H1 (cell line): ENCODE measurements at regions not wholly inside any gene's neighbourhood (a gene's known extent, or its start where the extent isn't known, plus 50 kb on each side); places are given as distances from the start of the nearest gene placed in this dataset.

Source experiments
- CHD2 ChIP-seq: IDR thresholded peaks from 2 replicates; pipeline ENCODE4 v1.6.1; 2012; ENCODE audit warnings: low read length, improper control_type of control experiment
- CTBP2 ChIP-seq: IDR thresholded peaks from 2 replicates; pipeline ENCODE4 v1.7.0; 2011; ENCODE audit warnings: borderline replicate concordance, mild to moderate bottlenecking, moderate library complexity, mixed read lengths, low read length; ENCODE audit not compliant: insufficient read depth, insufficient read length
- GABPA ChIP-seq: IDR thresholded peaks from 2 replicates; pipeline ENCODE4 v1.6.1; 2011; ENCODE audit warnings: mild to moderate bottlenecking, low read length, moderate library complexity, borderline replicate concordance; ENCODE audit not compliant: insufficient read depth
- RFX5 ChIP-seq: IDR thresholded peaks from 2 replicates; pipeline ENCODE4 v1.6.1; 2011; ENCODE audit warnings: low read depth, low read length, improper control_type of control experiment, borderline replicate concordance
- SIN3A ChIP-seq, 2 experiments: IDR thresholded peaks in 1 of 2; conservative IDR thresholded peaks in 1 of 2; 2 replicates each; pipeline ENCODE4 v1.6.1; 2011 to 2012; ENCODE audit warnings: low read length in 2 of 2, improper control_type of control experiment in 1 of 2, low read depth in 1 of 2, mild to moderate bottlenecking in 1 of 2
- SP4 ChIP-seq: IDR thresholded peaks from 2 replicates; pipeline ENCODE4 v1.6.1; 2012; ENCODE audit warnings: low read length, inconsistent platforms
- SRF ChIP-seq: IDR thresholded peaks from 2 replicates; pipeline ENCODE4 v1.6.1; 2011; ENCODE audit warnings: mild to moderate bottlenecking, low read depth, low read length, moderate library complexity
- TF ChIP-seq, protein P1 (sequence below): fragments of 300-600 bp; sonication (generic); IDR thresholded peaks from 2 replicates; pipeline ENCODE4 v1.7.1; 2012; ENCODE audit warnings: low read length, moderate library complexity, mild to moderate bottlenecking, inconsistent platforms; ENCODE audit not compliant: insufficient replicate concordance
- TF ChIP-seq, protein P2 (sequence below), 3 experiments: IDR thresholded peaks; 1 replicate in 2 of 3; 2 replicates in 1 of 3; pipeline versions ENCODE4 v1.5.1 to v1.6.1; 2011; ENCODE audit warnings: low read length in 3 of 3, mild to moderate bottlenecking in 3 of 3, inconsistent platforms in 2 of 3, low read depth in 1 of 3, moderate library complexity in 1 of 3; ENCODE audit not compliant: insufficient read depth in 1 of 3; ENCODE audit errors: control extremely low read depth in 1 of 3

DNA sequence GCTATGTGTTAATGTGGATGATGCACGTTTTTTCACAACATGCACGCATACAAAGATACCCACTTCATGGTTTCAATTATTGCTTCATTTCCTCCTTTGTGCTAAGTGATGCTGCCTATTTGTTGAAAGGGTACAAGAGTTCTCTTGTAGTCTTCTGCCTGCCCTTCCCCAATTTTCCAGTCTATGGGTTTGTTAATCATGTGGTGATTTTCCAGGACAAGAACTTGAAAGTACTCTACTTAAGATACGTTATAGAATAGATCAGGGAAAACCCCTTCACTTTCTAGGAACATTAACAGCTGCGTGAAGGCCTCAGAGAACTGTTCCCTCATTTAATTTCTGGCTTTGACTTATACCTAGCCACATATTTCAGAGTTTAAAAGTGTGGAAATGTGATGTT is 52.1 kb upstream of the SLC44A3 start (continued):
- TF ChIP-seq, protein P1, sequence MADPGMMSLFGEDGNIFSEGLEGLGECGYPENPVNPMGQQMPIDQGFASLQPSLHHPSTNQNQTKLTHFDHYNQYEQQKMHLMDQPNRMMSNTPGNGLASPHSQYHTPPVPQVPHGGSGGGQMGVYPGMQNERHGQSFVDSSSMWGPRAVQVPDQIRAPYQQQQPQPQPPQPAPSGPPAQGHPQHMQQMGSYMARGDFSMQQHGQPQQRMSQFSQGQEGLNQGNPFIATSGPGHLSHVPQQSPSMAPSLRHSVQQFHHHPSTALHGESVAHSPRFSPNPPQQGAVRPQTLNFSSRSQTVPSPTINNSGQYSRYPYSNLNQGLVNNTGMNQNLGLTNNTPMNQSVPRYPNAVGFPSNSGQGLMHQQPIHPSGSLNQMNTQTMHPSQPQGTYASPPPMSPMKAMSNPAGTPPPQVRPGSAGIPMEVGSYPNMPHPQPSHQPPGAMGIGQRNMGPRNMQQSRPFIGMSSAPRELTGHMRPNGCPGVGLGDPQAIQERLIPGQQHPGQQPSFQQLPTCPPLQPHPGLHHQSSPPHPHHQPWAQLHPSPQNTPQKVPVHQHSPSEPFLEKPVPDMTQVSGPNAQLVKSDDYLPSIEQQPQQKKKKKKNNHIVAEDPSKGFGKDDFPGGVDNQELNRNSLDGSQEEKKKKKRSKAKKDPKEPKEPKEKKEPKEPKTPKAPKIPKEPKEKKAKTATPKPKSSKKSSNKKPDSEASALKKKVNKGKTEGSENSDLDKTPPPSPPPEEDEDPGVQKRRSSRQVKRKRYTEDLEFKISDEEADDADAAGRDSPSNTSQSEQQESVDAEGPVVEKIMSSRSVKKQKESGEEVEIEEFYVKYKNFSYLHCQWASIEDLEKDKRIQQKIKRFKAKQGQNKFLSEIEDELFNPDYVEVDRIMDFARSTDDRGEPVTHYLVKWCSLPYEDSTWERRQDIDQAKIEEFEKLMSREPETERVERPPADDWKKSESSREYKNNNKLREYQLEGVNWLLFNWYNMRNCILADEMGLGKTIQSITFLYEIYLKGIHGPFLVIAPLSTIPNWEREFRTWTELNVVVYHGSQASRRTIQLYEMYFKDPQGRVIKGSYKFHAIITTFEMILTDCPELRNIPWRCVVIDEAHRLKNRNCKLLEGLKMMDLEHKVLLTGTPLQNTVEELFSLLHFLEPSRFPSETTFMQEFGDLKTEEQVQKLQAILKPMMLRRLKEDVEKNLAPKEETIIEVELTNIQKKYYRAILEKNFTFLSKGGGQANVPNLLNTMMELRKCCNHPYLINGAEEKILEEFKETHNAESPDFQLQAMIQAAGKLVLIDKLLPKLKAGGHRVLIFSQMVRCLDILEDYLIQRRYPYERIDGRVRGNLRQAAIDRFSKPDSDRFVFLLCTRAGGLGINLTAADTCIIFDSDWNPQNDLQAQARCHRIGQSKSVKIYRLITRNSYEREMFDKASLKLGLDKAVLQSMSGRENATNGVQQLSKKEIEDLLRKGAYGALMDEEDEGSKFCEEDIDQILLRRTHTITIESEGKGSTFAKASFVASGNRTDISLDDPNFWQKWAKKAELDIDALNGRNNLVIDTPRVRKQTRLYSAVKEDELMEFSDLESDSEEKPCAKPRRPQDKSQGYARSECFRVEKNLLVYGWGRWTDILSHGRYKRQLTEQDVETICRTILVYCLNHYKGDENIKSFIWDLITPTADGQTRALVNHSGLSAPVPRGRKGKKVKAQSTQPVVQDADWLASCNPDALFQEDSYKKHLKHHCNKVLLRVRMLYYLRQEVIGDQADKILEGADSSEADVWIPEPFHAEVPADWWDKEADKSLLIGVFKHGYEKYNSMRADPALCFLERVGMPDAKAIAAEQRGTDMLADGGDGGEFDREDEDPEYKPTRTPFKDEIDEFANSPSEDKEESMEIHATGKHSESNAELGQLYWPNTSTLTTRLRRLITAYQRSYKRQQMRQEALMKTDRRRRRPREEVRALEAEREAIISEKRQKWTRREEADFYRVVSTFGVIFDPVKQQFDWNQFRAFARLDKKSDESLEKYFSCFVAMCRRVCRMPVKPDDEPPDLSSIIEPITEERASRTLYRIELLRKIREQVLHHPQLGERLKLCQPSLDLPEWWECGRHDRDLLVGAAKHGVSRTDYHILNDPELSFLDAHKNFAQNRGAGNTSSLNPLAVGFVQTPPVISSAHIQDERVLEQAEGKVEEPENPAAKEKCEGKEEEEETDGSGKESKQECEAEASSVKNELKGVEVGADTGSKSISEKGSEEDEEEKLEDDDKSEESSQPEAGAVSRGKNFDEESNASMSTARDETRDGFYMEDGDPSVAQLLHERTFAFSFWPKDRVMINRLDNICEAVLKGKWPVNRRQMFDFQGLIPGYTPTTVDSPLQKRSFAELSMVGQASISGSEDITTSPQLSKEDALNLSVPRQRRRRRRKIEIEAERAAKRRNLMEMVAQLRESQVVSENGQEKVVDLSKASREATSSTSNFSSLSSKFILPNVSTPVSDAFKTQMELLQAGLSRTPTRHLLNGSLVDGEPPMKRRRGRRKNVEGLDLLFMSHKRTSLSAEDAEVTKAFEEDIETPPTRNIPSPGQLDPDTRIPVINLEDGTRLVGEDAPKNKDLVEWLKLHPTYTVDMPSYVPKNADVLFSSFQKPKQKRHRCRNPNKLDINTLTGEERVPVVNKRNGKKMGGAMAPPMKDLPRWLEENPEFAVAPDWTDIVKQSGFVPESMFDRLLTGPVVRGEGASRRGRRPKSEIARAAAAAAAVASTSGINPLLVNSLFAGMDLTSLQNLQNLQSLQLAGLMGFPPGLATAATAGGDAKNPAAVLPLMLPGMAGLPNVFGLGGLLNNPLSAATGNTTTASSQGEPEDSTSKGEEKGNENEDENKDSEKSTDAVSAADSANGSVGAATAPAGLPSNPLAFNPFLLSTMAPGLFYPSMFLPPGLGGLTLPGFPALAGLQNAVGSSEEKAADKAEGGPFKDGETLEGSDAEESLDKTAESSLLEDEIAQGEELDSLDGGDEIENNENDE, result no peak
- TF ChIP-seq SIN3A (conservative IDR thresholded peaks at IDR 0.05 in 1 of 2, IDR thresholded peaks at IDR 0.05 in 1 of 2; ENCODE audit: low read depth in 1 of 2, low read length in 2 of 2) (no peak), RFX5 (no peak), CTBP2 (no peak), SRF (no peak), GABPA (no peak), SP4 (no peak), CHD2 (no peak)
- TF ChIP-seq, protein P2, sequence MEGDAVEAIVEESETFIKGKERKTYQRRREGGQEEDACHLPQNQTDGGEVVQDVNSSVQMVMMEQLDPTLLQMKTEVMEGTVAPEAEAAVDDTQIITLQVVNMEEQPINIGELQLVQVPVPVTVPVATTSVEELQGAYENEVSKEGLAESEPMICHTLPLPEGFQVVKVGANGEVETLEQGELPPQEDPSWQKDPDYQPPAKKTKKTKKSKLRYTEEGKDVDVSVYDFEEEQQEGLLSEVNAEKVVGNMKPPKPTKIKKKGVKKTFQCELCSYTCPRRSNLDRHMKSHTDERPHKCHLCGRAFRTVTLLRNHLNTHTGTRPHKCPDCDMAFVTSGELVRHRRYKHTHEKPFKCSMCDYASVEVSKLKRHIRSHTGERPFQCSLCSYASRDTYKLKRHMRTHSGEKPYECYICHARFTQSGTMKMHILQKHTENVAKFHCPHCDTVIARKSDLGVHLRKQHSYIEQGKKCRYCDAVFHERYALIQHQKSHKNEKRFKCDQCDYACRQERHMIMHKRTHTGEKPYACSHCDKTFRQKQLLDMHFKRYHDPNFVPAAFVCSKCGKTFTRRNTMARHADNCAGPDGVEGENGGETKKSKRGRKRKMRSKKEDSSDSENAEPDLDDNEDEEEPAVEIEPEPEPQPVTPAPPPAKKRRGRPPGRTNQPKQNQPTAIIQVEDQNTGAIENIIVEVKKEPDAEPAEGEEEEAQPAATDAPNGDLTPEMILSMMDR (IDR thresholded peaks at IDR 0.05; ENCODE audit: control extremely low read depth in 1 of 3, insufficient read depth in 1 of 3, low read depth in 1 of 3, low read length in 3 of 3), result no peak
